Body of pancreas (tissue), 4 donors: ENCODE measurements at regions not wholly inside any gene's neighbourhood (a gene's known extent, or its start where the extent isn't known, plus 50 kb on each side); places are given as distances from the start of the nearest gene placed in this dataset.
"Not testable (repeated sequence)": the region's sequence is repeated elsewhere in the genome, so short reads cannot be mapped to it uniquely, and the experiment has no call there.

Source experiments
- ATAC-seq: fragments of 150-250 bp; one replicate; pipeline ENCODE4 v1.9.1; 2016
- DNase-seq, 4 donors: peaks; one replicate each; pipeline ENCODE4 v3.0.0-alpha.2; 2019
- H3K27ac ChIP-seq, 4 donors: fragments of 200-600 bp; sonication (generic); 1 replicate in 3 of 4; 2 replicates in 1 of 4; pipeline versions ENCODE4 v1.5.1 to v1.6.1; 2016 to 2019; ENCODE audit warnings: mild to moderate bottlenecking in 1 of 4, mixed read lengths in 1 of 4, moderate library complexity in 1 of 4
- H3K27me3 ChIP-seq, 2 donors: fragments of 200-600 bp; sonication (generic); one replicate each; pipeline ENCODE4 v1.6.0; 2016; ENCODE audit warnings: mild to moderate bottlenecking in 1 of 2
- H3K36me3 ChIP-seq, 2 donors: fragments of 200-600 bp; sonication (generic); replicated peaks in 1 of 2; 2 replicates each; pipeline ENCODE4 v1.5.1; 2016; ENCODE audit warnings: low read depth in 2 of 2; ENCODE audit not compliant: insufficient read depth in 1 of 2
- H3K4me1 ChIP-seq: fragments of 200-600 bp; sonication (generic); one replicate; pipeline ENCODE4 v1.6.0; 2016
- H3K4me3 ChIP-seq, 2 donors: fragments of 200-600 bp; sonication (generic); 1 replicate in 1 of 2; 2 replicates in 1 of 2; pipeline ENCODE4 v1.5.1; 2016 to 2019
- H3K9me3 ChIP-seq, 3 donors: fragments of 200-600 bp; sonication (generic); 1 replicate in 2 of 3; 2 replicates in 1 of 3; pipeline ENCODE4 v1.5.1; 2016
- CTCF ChIP-seq, 7 experiments: fragments of 450-650 bp in 4 of 7; fragments of 200-600 bp in 3 of 7; sonication (generic) in 3 of 7; IDR thresholded peaks; one replicate each; pipeline ENCODE4 v1.5.1; 2016 to 2019; ENCODE audit warnings: antibody characterized with exemption in 7 of 7
- POLR2A ChIP-seq, 3 donors: fragments of 450-650 bp; IDR thresholded peaks; one replicate each; pipeline ENCODE4 v1.6.1; 2016; ENCODE audit warnings: antibody characterized with exemption in 3 of 3, mild to moderate bottlenecking in 2 of 3
- WGBS, 2 donors: methylation state at CpG; one replicate each; pipeline ENCODE4 v1.1.5; 2017; 5-methylcytosine and 5-hydroxymethylcytosine counted together
- intact Hi-C: fragments of 100-400 bp; cut with DNase I; formaldehyde crosslinking; loops from one replicate; pipeline ENCODE4 v1.15.1; 2023

GRCh38 chr9:24144796-24145195 lies 318.8 kb upstream of the ELAVL2 start:
- DNase-seq (no peak), ATAC-seq (no peak)
- 26 to 34% methylated on average over 3 of the region's 3 CpGs for WGBS, 2 donors
- no peaks in the 10 kb centered on the region for H3K4me1 ChIP-seq
- intact Hi-C loops = no loop called here
- TF ChIP-seq POLR2A (IDR thresholded peaks at IDR 0.05) = no peak
- no peak for TF ChIP-seq CTCF (IDR thresholded peaks at IDR 0.05)
- H3K9me3 ChIP-seq = no peaks in the 10 kb centered on the region
- H3K36me3 ChIP-seq = no peaks in the 10 kb centered on the region
- no peak overlapping the region for H3K27ac ChIP-seq
- no peaks in the 10 kb centered on the region for H3K27me3 ChIP-seq
- H3K4me3 ChIP-seq = no peak overlapping the region

- intact Hi-C loops, H3K4me1 ChIP-seq, H3K36me3 ChIP-seq, H3K27me3 ChIP-seq, ATAC-seq, H3K27ac ChIP-seq, DNase-seq, H3K9me3 ChIP-seq, H3K4me3 ChIP-seq: not testable (repeated sequence)
- WGBS, 2 donors = 86% methylated on average over 24 of the region's 29 CpGs; no CpG with 5 or more reads in 1 of the 2 donors
Measured at GRCh38 chr9:24135072-24135471, 309.0 kb upstream of the ELAVL2 start.

GRCh38 chr9:24132244-24132643 lies 306.2 kb upstream of the ELAVL2 start:
- intact Hi-C loops = no loop called here

GRCh38 chr9:24127519-24127918 lies 301.5 kb upstream of the ELAVL2 start:
- intact Hi-C loops = no loop called here
- peaks cover 0 to 5% (median 0%) of the 10 kb centered on the region in 3 donors for H3K9me3 ChIP-seq
- TF ChIP-seq POLR2A (IDR thresholded peaks at IDR 0.05) = no peak
- ATAC-seq = no peak
- DNase-seq = no peak
- H3K4me1 ChIP-seq = no peaks in the 10 kb centered on the region
- no peak overlapping the region for H3K27ac ChIP-seq
- WGBS, 2 donors = 94 to 98% methylated on average over 1 of the region's 1 CpG
- H3K36me3 ChIP-seq = no peaks in the 10 kb centered on the region
- no peaks in the 10 kb centered on the region for H3K27me3 ChIP-seq
- no peak overlapping the region for H3K4me3 ChIP-seq

More at GRCh38 chr9:24132244-24132643, 306.2 kb upstream of the ELAVL2 start:
- Histone ChIP-seq H3K27me3 (no peaks in the 10 kb centered on the region), H3K4me1 (no peaks in the 10 kb centered on the region), H3K27ac (no peak overlapping the region), H3K4me3 (no peak overlapping the region), H3K36me3 (no peaks in the 10 kb centered on the region), H3K9me3 (peaks cover 0 to 5% (median 0%) of the 10 kb centered on the region in 3 donors)
- ATAC-seq (no peak), DNase-seq (no peak)
- no peak for TF ChIP-seq POLR2A (IDR thresholded peaks at IDR 0.05)
- no peak for TF ChIP-seq CTCF (IDR thresholded peaks at IDR 0.05)
- 62 to 79% methylated on average over 2 of the region's 2 CpGs for WGBS, 2 donors

GRCh38 chr9:24118190-24118589 lies 292.1 kb upstream of the ELAVL2 start:
- no peak for ATAC-seq
- no peak for DNase-seq
- H3K27ac ChIP-seq = no peak overlapping the region
- WGBS, 2 donors = 77 to 88% methylated on average over 4 to 5 of the region's 5 CpGs
- no peak overlapping the region for H3K4me3 ChIP-seq
- no peaks in the 10 kb centered on the region for H3K9me3 ChIP-seq
- intact Hi-C loops = no loop called here
- no peak for TF ChIP-seq CTCF (IDR thresholded peaks at IDR 0.05)
- TF ChIP-seq POLR2A (IDR thresholded peaks at IDR 0.05) = no peak
- H3K27me3 ChIP-seq = no peaks in the 10 kb centered on the region
- H3K4me1 ChIP-seq = no peaks in the 10 kb centered on the region
- H3K36me3 ChIP-seq = no peaks in the 10 kb centered on the region

GRCh38 chr9:24096756-24097155 lies 270.7 kb upstream of the ELAVL2 start:
- no peak for ATAC-seq
- Histone ChIP-seq H3K4me1 (no peaks in the 10 kb centered on the region), H3K9me3 (no peaks in the 10 kb centered on the region), H3K4me3 (no peak overlapping the region), H3K27ac (no peak overlapping the region), H3K27me3 (no peaks in the 10 kb centered on the region), H3K36me3 (no peaks in the 10 kb centered on the region)
- TF ChIP-seq CTCF (IDR thresholded peaks at IDR 0.05) (no peak), POLR2A (IDR thresholded peaks at IDR 0.05) (no peak)
- intact Hi-C loops = no loop called here
- no peak for DNase-seq
- WGBS, 2 donors = 69% methylated on average over 1 of the region's 1 CpG
